Caco-2 (cell line): ENCODE measurements at regions not wholly inside any gene's neighbourhood (a gene's known extent, or its start where the extent isn't known, plus 50 kb on each side); places are given as distances from the start of the nearest gene placed in this dataset.

Experiments
- BruUV-seq: library from RNA; stranded (reverse); fragments of 400-500 nt; replicated peaks from 2 replicates; lab custom pipeline; 2021; lab: Mats Ljungman, UMichigan
- CTCF ChIA-PET: fragments of 300-600 bp; sonication (Branson Sonifier 250); formaldehyde crosslinking; loops from one replicate; lab custom pipeline; 2022; ENCODE audit warnings: antibody characterized with exemption; lab: Charles Lee
- POLR2A ChIA-PET: fragments of 300-600 bp; sonication (Branson Sonifier 250); formaldehyde crosslinking; loops from one replicate; lab custom pipeline; 2022; ENCODE audit warnings: antibody characterized with exemption; lab: Charles Lee
- DNase-seq, 2 experiments: peaks; one replicate each; pipeline versions ENCODE4 v3.0.0 to v3.0.0-alpha.2; 2020 to 2022
- H3K27me3 ChIP-seq: replicated peaks from 2 replicates; pipeline ENCODE4 v1.6.0; 2011; ENCODE audit warnings: low read length; ENCODE audit not compliant: control insufficient read depth, insufficient read depth
- H3K36me3 ChIP-seq: 2 replicates; pipeline ENCODE4 v1.5.1; 2011; ENCODE audit warnings: low read length; ENCODE audit not compliant: control insufficient read depth, insufficient read depth
- H3K4me1 ChIP-seq: fragments of 250-450 bp; sonication (Bioruptor Pico); 2 replicates; pipeline ENCODE4 v1.5.1; 2020; ENCODE audit warnings: mild to moderate bottlenecking
- H3K4me3 ChIP-seq: 2 replicates; pipeline ENCODE4 v1.5.1; 2011; ENCODE audit warnings: low read depth, mild to moderate bottlenecking, control low read depth, low read length
- H3K9me3 ChIP-seq: fragments of 250-450 bp; sonication (Bioruptor Pico); 2 replicates; pipeline ENCODE4 v1.5.1; 2020; ENCODE audit warnings: mild to moderate bottlenecking, moderate library complexity
- H3K27ac Mint-ChIP-seq: one replicate; pipeline ENCODE4 v1.8.0; 2022; ENCODE audit warnings: mixed read lengths; ENCODE audit not compliant: unreplicated experiment
- H3K27me3 Mint-ChIP-seq: one replicate; pipeline ENCODE4 v1.8.0; 2022; ENCODE audit warnings: mixed read lengths; ENCODE audit not compliant: insufficient read depth, unreplicated experiment
- H3K36me3 Mint-ChIP-seq: one replicate; pipeline ENCODE4 v1.8.0; 2022; ENCODE audit warnings: mild to moderate bottlenecking, mixed read lengths; ENCODE audit not compliant: insufficient read depth, unreplicated experiment
- H3K4me1 Mint-ChIP-seq: one replicate; pipeline ENCODE4 v1.8.0; 2022; ENCODE audit warnings: low read depth, mixed read lengths; ENCODE audit not compliant: unreplicated experiment
- H3K4me3 Mint-ChIP-seq: one replicate; pipeline ENCODE4 v1.8.0; 2022; ENCODE audit warnings: mild to moderate bottlenecking, moderate library complexity, mixed read lengths; ENCODE audit not compliant: unreplicated experiment
- H3K9me3 Mint-ChIP-seq: one replicate; pipeline ENCODE4 v1.8.0; 2022; ENCODE audit warnings: mixed read lengths; ENCODE audit not compliant: unreplicated experiment
- intact Hi-C: fragments of 100-400 bp; cut with micrococcal nuclease; formaldehyde crosslinking; loops from one replicate; pipeline ENCODE4 v1.10.0; 2022; ENCODE audit not compliant: unreplicated experiment
- TF ChIP-seq, protein P1 (sequence below), 2 experiments: fragments of 200-600 bp in 1 of 2; IDR thresholded peaks; 1 replicate in 1 of 2; 2 replicates in 1 of 2; pipeline versions ENCODE4 v1.5.1 to v1.8.0; 2011 to 2022; ENCODE audit warnings: antibody characterized with exemption in 1 of 2, control low read depth in 1 of 2, inconsistent platforms in 1 of 2, low read depth in 1 of 2, low read length in 1 of 2, mild to moderate bottlenecking in 1 of 2, moderate library complexity in 1 of 2; ENCODE audit not compliant: insufficient read depth in 1 of 2, severe bottlenecking in 1 of 2, unreplicated experiment in 1 of 2

DNA sequence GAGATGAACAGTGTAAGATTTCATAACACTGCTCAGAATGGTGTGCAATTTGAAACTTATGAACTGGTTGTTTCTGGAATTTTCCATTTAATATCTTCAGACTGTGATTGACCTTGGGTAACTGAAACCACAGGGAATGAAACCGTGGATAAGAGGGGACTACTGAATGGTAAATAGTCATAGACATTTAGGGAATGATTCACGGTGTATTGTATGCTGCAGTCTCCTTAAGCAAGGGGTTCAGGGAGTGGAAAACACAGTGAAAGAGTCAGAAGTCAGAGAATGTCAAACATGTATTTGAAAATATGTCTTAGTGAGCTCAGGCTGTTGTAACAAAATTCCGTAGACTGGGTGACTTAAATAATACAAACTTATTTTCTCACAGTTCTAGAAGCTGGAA, 398.2 kb upstream of the DIPK2B start:
- Mint-ChIP-seq H3K36me3 (no peaks in the 10 kb centered on the region), H3K9me3 (no peaks in the 10 kb centered on the region), H3K4me3 (no peak overlapping the region), H3K27me3 (peaks cover 8% of the 10 kb centered on the region), H3K27ac (no peak overlapping the region), H3K4me1 (no peaks in the 10 kb centered on the region)
- intact Hi-C loops: no loop called here
- DNase-seq: no peak
- no peak overlapping the region for H3K4me3 ChIP-seq
- no TSS peak for BruUV-seq
- no peaks in the 10 kb centered on the region for H3K27me3 ChIP-seq
- no peaks in the 10 kb centered on the region for H3K4me1 ChIP-seq
- H3K9me3 ChIP-seq: no peaks in the 10 kb centered on the region
- POLR2A ChIA-PET: no interaction called here
- CTCF ChIA-PET: no interaction called here
- TF ChIP-seq, protein P1, sequence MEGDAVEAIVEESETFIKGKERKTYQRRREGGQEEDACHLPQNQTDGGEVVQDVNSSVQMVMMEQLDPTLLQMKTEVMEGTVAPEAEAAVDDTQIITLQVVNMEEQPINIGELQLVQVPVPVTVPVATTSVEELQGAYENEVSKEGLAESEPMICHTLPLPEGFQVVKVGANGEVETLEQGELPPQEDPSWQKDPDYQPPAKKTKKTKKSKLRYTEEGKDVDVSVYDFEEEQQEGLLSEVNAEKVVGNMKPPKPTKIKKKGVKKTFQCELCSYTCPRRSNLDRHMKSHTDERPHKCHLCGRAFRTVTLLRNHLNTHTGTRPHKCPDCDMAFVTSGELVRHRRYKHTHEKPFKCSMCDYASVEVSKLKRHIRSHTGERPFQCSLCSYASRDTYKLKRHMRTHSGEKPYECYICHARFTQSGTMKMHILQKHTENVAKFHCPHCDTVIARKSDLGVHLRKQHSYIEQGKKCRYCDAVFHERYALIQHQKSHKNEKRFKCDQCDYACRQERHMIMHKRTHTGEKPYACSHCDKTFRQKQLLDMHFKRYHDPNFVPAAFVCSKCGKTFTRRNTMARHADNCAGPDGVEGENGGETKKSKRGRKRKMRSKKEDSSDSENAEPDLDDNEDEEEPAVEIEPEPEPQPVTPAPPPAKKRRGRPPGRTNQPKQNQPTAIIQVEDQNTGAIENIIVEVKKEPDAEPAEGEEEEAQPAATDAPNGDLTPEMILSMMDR (IDR thresholded peaks at IDR 0.05; ENCODE audit: insufficient read depth in 1 of 2, low read depth in 1 of 2, low read length in 1 of 2, severe bottlenecking in 1 of 2, unreplicated experiment in 1 of 2): no peak
- H3K36me3 ChIP-seq: no peaks in the 10 kb centered on the region

DNA sequence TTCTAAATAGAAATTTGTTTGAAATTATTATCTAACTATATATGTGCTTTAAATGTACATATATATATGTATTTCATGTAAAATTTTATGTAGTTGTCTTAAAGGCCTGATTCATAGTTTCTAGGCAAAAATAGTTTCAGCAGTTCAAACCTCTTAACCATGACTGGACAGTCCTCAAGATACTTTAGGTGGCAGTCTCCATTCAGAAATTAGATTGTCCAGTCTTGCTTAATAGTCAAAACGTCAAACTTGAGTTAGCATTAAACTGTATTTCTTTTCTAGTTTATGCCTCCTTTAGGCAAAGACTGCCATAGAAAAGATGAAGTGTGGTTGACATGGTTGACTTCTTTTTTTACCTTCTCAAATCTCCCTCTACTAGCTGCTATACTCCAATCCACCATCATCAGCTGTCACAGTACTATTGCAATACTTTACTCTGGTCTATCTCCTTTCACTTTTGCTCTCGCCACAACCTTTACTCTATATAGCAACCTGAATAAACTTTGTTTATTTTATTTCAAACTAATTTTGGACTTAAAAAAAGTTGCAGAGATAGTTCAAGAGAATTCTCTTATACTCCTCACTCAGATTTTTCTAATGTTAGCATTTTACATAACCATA, 395.6 kb upstream of the DIPK2B start:
- Mint-ChIP-seq H3K36me3 (no peaks in the 10 kb centered on the region), H3K4me3 (no peak overlapping the region), H3K27ac (no peak overlapping the region), H3K4me1 (no peaks in the 10 kb centered on the region), H3K9me3 (no peaks in the 10 kb centered on the region), H3K27me3 (peaks cover 6% of the 10 kb centered on the region)
- Histone ChIP-seq H3K4me3 (no peak overlapping the region), H3K9me3 (no peaks in the 10 kb centered on the region), H3K36me3 (no peaks in the 10 kb centered on the region), H3K27me3 (no peaks in the 10 kb centered on the region), H3K4me1 (no peaks in the 10 kb centered on the region)
- no TSS peak for BruUV-seq
- intact Hi-C loops: no loop called here
- CTCF ChIA-PET: no interaction called here
- TF ChIP-seq, protein P1 (IDR thresholded peaks at IDR 0.05; ENCODE audit: insufficient read depth in 1 of 2, low read depth in 1 of 2, low read length in 1 of 2, severe bottlenecking in 1 of 2, unreplicated experiment in 1 of 2): no peak
- DNase-seq: no peak
- POLR2A ChIA-PET: no interaction called here

DNA sequence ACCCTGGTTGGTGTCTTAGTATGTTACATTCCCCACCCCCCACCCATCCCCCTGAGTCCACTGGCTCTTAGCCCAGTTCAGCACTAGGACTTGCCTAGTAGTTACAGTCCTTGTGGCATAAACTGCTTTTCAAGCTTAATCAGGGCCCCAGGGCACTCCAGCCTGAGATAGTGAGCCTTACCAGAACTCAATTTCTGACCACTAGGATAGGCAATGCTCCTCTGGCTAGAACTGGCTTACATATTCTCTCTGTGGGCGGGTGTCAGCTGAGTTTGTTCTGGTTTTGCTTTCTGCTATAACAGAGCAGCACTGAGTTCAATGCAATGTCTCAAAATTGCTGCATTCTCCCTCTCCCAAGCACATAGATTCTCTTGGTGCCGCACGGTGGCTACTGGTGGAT, 391.4 kb upstream of the DIPK2B start:
- Mint-ChIP-seq H3K9me3 (peaks cover 10% of the 10 kb centered on the region), H3K36me3 (no peaks in the 10 kb centered on the region), H3K27ac (no peak overlapping the region), H3K4me1 (no peaks in the 10 kb centered on the region), H3K4me3 (no peak overlapping the region), H3K27me3 (peaks cover 2% of the 10 kb centered on the region)
- TF ChIP-seq, protein P1 (IDR thresholded peaks at IDR 0.05; ENCODE audit: insufficient read depth in 1 of 2, low read depth in 1 of 2, low read length in 1 of 2, severe bottlenecking in 1 of 2, unreplicated experiment in 1 of 2): no peak
- POLR2A ChIA-PET: no interaction called here
- no TSS peak for BruUV-seq
- no peaks in the 10 kb centered on the region for H3K4me1 ChIP-seq
- no peaks in the 10 kb centered on the region for H3K9me3 ChIP-seq
- intact Hi-C loops: no loop called here
- no peaks in the 10 kb centered on the region for H3K27me3 ChIP-seq
- no peak overlapping the region for H3K4me3 ChIP-seq
- DNase-seq: no peak
- CTCF ChIA-PET: no interaction called here
- no peaks in the 10 kb centered on the region for H3K36me3 ChIP-seq
